ENCODE measurements at regions not wholly inside any gene's neighbourhood (a gene's known extent, or its start where the extent isn't known, plus 50 kb on each side); places are given as distances from the start of the nearest gene placed in this dataset.

- no peaks in the 10 kb centered on the region for H3K9me2 ChIP-seq (replicated peaks; ENCODE audit: insufficient read depth, low read length)
- no peak overlapping the region for H3K4me3 ChIP-seq (ENCODE audit: low read length)
- H3K27me3 ChIP-seq (replicated peaks; ENCODE audit: insufficient read depth, low read length): no peaks in the 10 kb centered on the region
- DNase-seq: no peak
- H3K4me1 ChIP-seq (ENCODE audit: low read length): no peaks in the 10 kb centered on the region
- H4K20me1 ChIP-seq (ENCODE audit: insufficient read depth, low read length): no peaks in the 10 kb centered on the region
- H3K36me3 ChIP-seq (replicated peaks; ENCODE audit: insufficient read depth, low read length): no peaks in the 10 kb centered on the region
- H3K9ac ChIP-seq (ENCODE audit: low read length): no peak overlapping the region
- H3F3A ChIP-seq (ENCODE audit: insufficient read depth, low read length): no peaks in the 10 kb centered on the region
- H3K27ac ChIP-seq (ENCODE audit: low read length): no peak overlapping the region
- H3K9me3 ChIP-seq (replicated peaks; ENCODE audit: insufficient read depth, low read length): no peaks in the 10 kb centered on the region
- no peaks in the 10 kb centered on the region for H3K79me2 ChIP-seq (ENCODE audit: low read length)
- no peak overlapping the region for H2AFZ ChIP-seq (ENCODE audit: low read length)
- H3K4me2 ChIP-seq (ENCODE audit: low read depth, low read length): no peak overlapping the region
- no peak for TF ChIP-seq EZH2 (optimal IDR thresholded peaks at IDR 0.05; ENCODE audit: low read depth, low read length)
- TF ChIP-seq CTCF (IDR thresholded peaks at IDR 0.05; ENCODE audit: low read length): no peak
- no peak for TF ChIP-seq EZH2phosphoT487 (IDR thresholded peaks at IDR 0.05; ENCODE audit: low read length)
Observed at GRCh38 chr11:121703201-121703600, 250.4 kb upstream of the SORL1-AS1 start.

GRCh38 chr11:121700968-121701367 is 248.2 kb upstream of the SORL1-AS1 start:
- no peaks in the 10 kb centered on the region for H3K27me3 ChIP-seq (replicated peaks; ENCODE audit: insufficient read depth, low read length)
- no peak overlapping the region for H3K27ac ChIP-seq (ENCODE audit: low read length)
- TF ChIP-seq EZH2phosphoT487 (IDR thresholded peaks at IDR 0.05; ENCODE audit: low read length): no peak
- H3K9ac ChIP-seq (ENCODE audit: low read length): no peak overlapping the region
- H3K9me3 ChIP-seq (replicated peaks; ENCODE audit: insufficient read depth, low read length): no peaks in the 10 kb centered on the region
- H4K20me1 ChIP-seq (ENCODE audit: insufficient read depth, low read length): no peaks in the 10 kb centered on the region
- H3K36me3 ChIP-seq (replicated peaks; ENCODE audit: insufficient read depth, low read length): no peaks in the 10 kb centered on the region
- no peaks in the 10 kb centered on the region for H3K9me2 ChIP-seq (replicated peaks; ENCODE audit: insufficient read depth, low read length)
- DNase-seq: no peak
- no peak overlapping the region for H2AFZ ChIP-seq (ENCODE audit: low read length)
- no peaks in the 10 kb centered on the region for H3K4me1 ChIP-seq (ENCODE audit: low read length)
- H3K4me3 ChIP-seq (ENCODE audit: low read length): no peak overlapping the region
- no peaks in the 10 kb centered on the region for H3K79me2 ChIP-seq (ENCODE audit: low read length)
- H3K4me2 ChIP-seq (ENCODE audit: low read depth, low read length): no peak overlapping the region
- H3F3A ChIP-seq (ENCODE audit: insufficient read depth, low read length): no peaks in the 10 kb centered on the region

- Histone ChIP-seq H3K4me1 (ENCODE audit: low read length) (no peaks in the 10 kb centered on the region), H4K20me1 (ENCODE audit: insufficient read depth, low read length) (no peaks in the 10 kb centered on the region), H3K4me3 (ENCODE audit: low read length) (no peak overlapping the region), H3K9ac (ENCODE audit: low read length) (no peak overlapping the region), H2AFZ (ENCODE audit: low read length) (no peak overlapping the region), H3K4me2 (ENCODE audit: low read depth, low read length) (no peak overlapping the region), H3K36me3 (replicated peaks; ENCODE audit: insufficient read depth, low read length) (no peaks in the 10 kb centered on the region), H3K27ac (ENCODE audit: low read length) (no peak overlapping the region), H3K9me3 (replicated peaks; ENCODE audit: insufficient read depth, low read length) (no peaks in the 10 kb centered on the region), H3K27me3 (replicated peaks; ENCODE audit: insufficient read depth, low read length) (no peaks in the 10 kb centered on the region), H3F3A (ENCODE audit: insufficient read depth, low read length) (no peaks in the 10 kb centered on the region), H3K79me2 (ENCODE audit: low read length) (no peaks in the 10 kb centered on the region), H3K9me2 (replicated peaks; ENCODE audit: insufficient read depth, low read length) (no peaks in the 10 kb centered on the region)
- no peak for DNase-seq
- no peak for TF ChIP-seq EZH2 (optimal IDR thresholded peaks at IDR 0.05; ENCODE audit: low read depth, low read length)
- no peak for TF ChIP-seq CTCF (IDR thresholded peaks at IDR 0.05; ENCODE audit: low read length)
- no peak for TF ChIP-seq EZH2phosphoT487 (IDR thresholded peaks at IDR 0.05; ENCODE audit: low read length)
Observed at GRCh38 chr11:121699801-121700200, 247.0 kb upstream of the SORL1-AS1 start.

DNA sequence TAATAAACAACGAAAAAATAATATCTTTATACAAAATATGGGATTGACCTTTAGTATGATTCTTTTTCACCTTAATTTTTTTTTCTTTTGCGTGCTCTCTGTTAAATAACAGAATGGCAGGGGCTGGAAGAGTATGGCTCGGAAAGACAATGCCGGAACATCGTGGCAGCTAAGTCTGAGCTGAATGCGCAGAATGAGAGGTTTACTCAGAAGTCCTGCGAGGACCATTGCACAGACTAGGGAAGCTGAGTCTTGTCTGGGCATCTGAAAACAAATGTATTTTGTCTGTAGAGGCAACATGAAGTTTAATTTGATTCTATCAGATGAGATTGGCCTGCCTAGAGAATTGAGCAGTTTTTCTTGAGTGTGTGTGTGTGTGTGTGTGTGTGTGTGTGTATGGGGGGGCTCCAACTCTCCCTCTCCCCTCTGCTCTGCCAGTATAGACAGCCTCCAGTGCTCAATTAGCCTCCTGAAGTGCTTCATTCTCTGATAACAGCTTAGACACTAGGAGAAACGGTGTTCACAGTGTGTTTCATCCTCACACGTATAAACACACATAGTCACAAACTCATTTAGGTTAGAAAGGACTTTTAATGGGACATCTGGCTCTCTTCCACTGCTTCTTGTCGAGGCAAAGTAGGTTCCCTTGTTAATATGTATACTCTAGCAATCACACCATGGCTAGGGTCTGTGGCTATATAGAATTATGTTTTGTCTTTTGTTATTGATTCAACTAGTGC is 244.3 kb upstream of the SORL1-AS1 start:
- no peak for DNase-seq
- no peaks in the 10 kb centered on the region for H3K36me3 ChIP-seq (replicated peaks; ENCODE audit: insufficient read depth, low read length)
- no peaks in the 10 kb centered on the region for H4K20me1 ChIP-seq (ENCODE audit: insufficient read depth, low read length)
- H3K4me2 ChIP-seq (ENCODE audit: low read depth, low read length): no peak overlapping the region
- H3K9ac ChIP-seq (ENCODE audit: low read length): no peak overlapping the region
- H3K4me3 ChIP-seq (ENCODE audit: low read length): no peak overlapping the region
- H3K27ac ChIP-seq (ENCODE audit: low read length): no peak overlapping the region
- TF ChIP-seq CTCF (IDR thresholded peaks at IDR 0.05; ENCODE audit: low read length): no peak
- TF ChIP-seq EZH2phosphoT487 (IDR thresholded peaks at IDR 0.05; ENCODE audit: low read length): no peak
- TF ChIP-seq EZH2 (optimal IDR thresholded peaks at IDR 0.05; ENCODE audit: low read depth, low read length): no peak
- no peaks in the 10 kb centered on the region for H3F3A ChIP-seq (ENCODE audit: insufficient read depth, low read length)
- no peak overlapping the region for H2AFZ ChIP-seq (ENCODE audit: low read length)
- no peaks in the 10 kb centered on the region for H3K4me1 ChIP-seq (ENCODE audit: low read length)
- H3K27me3 ChIP-seq (replicated peaks; ENCODE audit: insufficient read depth, low read length): no peaks in the 10 kb centered on the region
- H3K9me2 ChIP-seq (replicated peaks; ENCODE audit: insufficient read depth, low read length): no peaks in the 10 kb centered on the region
- no peaks in the 10 kb centered on the region for H3K79me2 ChIP-seq (ENCODE audit: low read length)
- H3K9me3 ChIP-seq (replicated peaks; ENCODE audit: insufficient read depth, low read length): no peaks in the 10 kb centered on the region
